ENCODE measurements at regions not wholly inside any gene's neighbourhood (a gene's known extent, or its start where the extent isn't known, plus 50 kb on each side); places are given as distances from the start of the nearest gene placed in this dataset.

DNA sequence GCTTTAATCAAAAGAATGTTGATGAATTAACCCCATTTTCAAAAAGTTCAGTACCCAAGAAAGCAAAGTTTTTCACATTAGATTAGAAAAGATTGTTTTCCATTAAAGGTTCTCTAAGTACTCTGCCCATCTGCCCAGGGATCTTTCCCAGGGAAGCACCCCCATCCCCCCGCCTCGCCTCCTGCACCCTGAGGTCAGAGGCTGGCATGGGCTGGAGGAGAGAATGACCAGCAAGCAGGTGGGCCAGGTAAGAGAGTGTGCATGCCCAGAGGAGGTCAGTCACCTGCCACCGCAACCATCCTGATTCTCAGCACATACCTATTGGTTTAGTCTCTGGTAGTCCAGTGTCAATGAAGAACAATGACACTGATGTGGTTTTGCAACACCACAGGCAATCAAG is 279.4 kb upstream of the ZNF507 start:
- TF ChIP-seq SIN3A (conservative IDR thresholded peaks at IDR 0.05 in 1 of 2, IDR thresholded peaks at IDR 0.05 in 1 of 2; ENCODE audit: low read depth in 1 of 2, low read length in 2 of 2), result no peak
- TF ChIP-seq HDAC6 (IDR thresholded peaks at IDR 0.05; ENCODE audit: low read depth, low read length), result no peak
- no peak for TF ChIP-seq JUN (IDR thresholded peaks at IDR 0.05; ENCODE audit: low read depth, low read length)
- TF ChIP-seq POLR2A (IDR thresholded peaks at IDR 0.05; ENCODE audit: control extremely low read depth in 1 of 2, low read depth in 2 of 2, low read length in 2 of 2), result no peak
- no peak for TF ChIP-seq BCL11A (IDR thresholded peaks at IDR 0.05; ENCODE audit: low read depth in 2 of 2, low read length in 2 of 2)
- no peak for TF ChIP-seq CHD2 (IDR thresholded peaks at IDR 0.05; ENCODE audit: low read length)
- no peak for TF ChIP-seq POLR2AphosphoS5 (IDR thresholded peaks at IDR 0.05; ENCODE audit: low read depth, low read length)
- TF ChIP-seq, protein P1, sequence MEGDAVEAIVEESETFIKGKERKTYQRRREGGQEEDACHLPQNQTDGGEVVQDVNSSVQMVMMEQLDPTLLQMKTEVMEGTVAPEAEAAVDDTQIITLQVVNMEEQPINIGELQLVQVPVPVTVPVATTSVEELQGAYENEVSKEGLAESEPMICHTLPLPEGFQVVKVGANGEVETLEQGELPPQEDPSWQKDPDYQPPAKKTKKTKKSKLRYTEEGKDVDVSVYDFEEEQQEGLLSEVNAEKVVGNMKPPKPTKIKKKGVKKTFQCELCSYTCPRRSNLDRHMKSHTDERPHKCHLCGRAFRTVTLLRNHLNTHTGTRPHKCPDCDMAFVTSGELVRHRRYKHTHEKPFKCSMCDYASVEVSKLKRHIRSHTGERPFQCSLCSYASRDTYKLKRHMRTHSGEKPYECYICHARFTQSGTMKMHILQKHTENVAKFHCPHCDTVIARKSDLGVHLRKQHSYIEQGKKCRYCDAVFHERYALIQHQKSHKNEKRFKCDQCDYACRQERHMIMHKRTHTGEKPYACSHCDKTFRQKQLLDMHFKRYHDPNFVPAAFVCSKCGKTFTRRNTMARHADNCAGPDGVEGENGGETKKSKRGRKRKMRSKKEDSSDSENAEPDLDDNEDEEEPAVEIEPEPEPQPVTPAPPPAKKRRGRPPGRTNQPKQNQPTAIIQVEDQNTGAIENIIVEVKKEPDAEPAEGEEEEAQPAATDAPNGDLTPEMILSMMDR (IDR thresholded peaks at IDR 0.05; ENCODE audit: control extremely low read depth in 1 of 3, insufficient read depth in 1 of 3, low read depth in 1 of 3, low read length in 3 of 3), result no peak
- TF ChIP-seq JUND (IDR thresholded peaks at IDR 0.05; ENCODE audit: low read length), result no peak
